GM23338 (cell line): ENCODE measurements at regions not wholly inside any gene's neighbourhood (a gene's known extent, or its start where the extent isn't known, plus 50 kb on each side); places are given as distances from the start of the nearest gene placed in this dataset.

ENCODE experiments used
- ATAC-seq: fragments of 200-7000 bp; cut with Tn5 transposase; 3 replicates; pipeline ENCODE4 v1.9.1; 2020
- DNase-seq: peaks from one replicate; pipeline ENCODE4 v3.0.0-alpha.2; 2015; ENCODE audit warnings: low spot score
- H2AFZ ChIP-seq: fragments of 200-600 bp; sonication (generic); 2 replicates; pipeline ENCODE4 v1.8.0; 2016; ENCODE audit warnings: antibody characterized with exemption, mild to moderate bottlenecking, moderate library complexity
- H3F3A ChIP-seq: fragments of 200-600 bp; sonication (generic); replicated peaks from 2 replicates; pipeline ENCODE4 v1.8.0; 2017; ENCODE audit warnings: antibody characterized with exemption, mixed run types, low read depth
- H3K27ac ChIP-seq: fragments of 200-600 bp; sonication (generic); 2 replicates; pipeline ENCODE4 v1.6.1; 2016; ENCODE audit warnings: low read depth
- H3K27me3 ChIP-seq: fragments of 200-600 bp; sonication (generic); 2 replicates; pipeline ENCODE4 v1.8.0; 2016; ENCODE audit warnings: mild to moderate bottlenecking, mixed run types, moderate library complexity; ENCODE audit not compliant: insufficient read depth
- H3K36me3 ChIP-seq: fragments of 200-600 bp; sonication (generic); 2 replicates; pipeline ENCODE4 v1.8.0; 2016; ENCODE audit warnings: mild to moderate bottlenecking; ENCODE audit not compliant: insufficient read depth
- H3K4me1 ChIP-seq: fragments of 200-600 bp; sonication (generic); 2 replicates; pipeline ENCODE4 v1.8.0; 2016; ENCODE audit warnings: mild to moderate bottlenecking, moderate library complexity; ENCODE audit not compliant: insufficient read depth
- H3K4me2 ChIP-seq: fragments of 200-600 bp; sonication (generic); 2 replicates; pipeline ENCODE4 v1.7.1; 2017; ENCODE audit warnings: mixed run types
- H3K4me3 ChIP-seq: fragments of 200-600 bp; sonication (generic); 2 replicates; pipeline ENCODE4 v1.6.1; 2016; ENCODE audit warnings: mixed run types
- H3K79me2 ChIP-seq: fragments of 200-600 bp; sonication (generic); replicated peaks from 2 replicates; pipeline ENCODE4 v1.8.0; 2017; ENCODE audit warnings: mild to moderate bottlenecking; ENCODE audit not compliant: insufficient read depth
- H3K9me2 ChIP-seq: fragments of 200-600 bp; sonication (generic); 2 replicates; pipeline ENCODE4 v1.8.0; 2017; ENCODE audit not compliant: insufficient read depth
- H4K20me1 ChIP-seq: fragments of 200-600 bp; sonication (generic); replicated peaks from 2 replicates; pipeline ENCODE4 v1.8.0; 2017; ENCODE audit warnings: mild to moderate bottlenecking; ENCODE audit not compliant: insufficient read depth
- H3K27ac Mint-ChIP-seq: 2 replicates; pipeline ENCODE4 v1.8.0; 2020; ENCODE audit warnings: inconsistent platforms, mild to moderate bottlenecking, moderate library complexity, mixed read lengths
- H3K27me3 Mint-ChIP-seq: 3 replicates; pipeline ENCODE4 v1.8.0; 2022; ENCODE audit warnings: low read depth, mild to moderate bottlenecking, moderate library complexity, mixed read lengths, inconsistent platforms; ENCODE audit not compliant: insufficient read depth, poor library complexity
- H3K36me3 Mint-ChIP-seq: 3 replicates; pipeline ENCODE4 v1.8.0; 2021; ENCODE audit warnings: low read depth, mild to moderate bottlenecking, inconsistent platforms, moderate library complexity, mixed read lengths
- H3K4me1 Mint-ChIP-seq: 3 replicates; pipeline ENCODE4 v1.8.0; 2020; ENCODE audit warnings: mild to moderate bottlenecking, inconsistent platforms, mixed read lengths
- H3K4me3 Mint-ChIP-seq: 3 replicates; pipeline ENCODE4 v1.8.0; 2021; ENCODE audit warnings: moderate library complexity, mild to moderate bottlenecking, inconsistent platforms, mixed read lengths
- H3K9me3 Mint-ChIP-seq: 3 replicates; pipeline ENCODE4 v1.8.0; 2020; ENCODE audit warnings: moderate library complexity, mild to moderate bottlenecking, inconsistent platforms, mixed read lengths
- CREB1 ChIP-seq: fragments of 250-450 bp; sonication (Bioruptor Pico); IDR thresholded peaks from 2 replicates; pipeline ENCODE4 v1.5.0; 2020; ENCODE audit warnings: low read depth, mild to moderate bottlenecking, moderate library complexity
- CTCF ChIP-seq, 2 experiments: fragments of 200-600 bp in 1 of 2; sonication (generic) in 1 of 2; conservative IDR thresholded peaks; 2 replicates each; pipeline versions ENCODE4 v1.5.1 to v1.6.1; 2016 to 2017; ENCODE audit warnings: antibody characterized with exemption in 2 of 2, low read depth in 2 of 2, mild to moderate bottlenecking in 2 of 2, moderate library complexity in 1 of 2
- EZH2 ChIP-seq: fragments of 200-600 bp; sonication (generic); IDR thresholded peaks from one replicate; pipeline ENCODE4 v1.8.0; 2017; ENCODE audit warnings: antibody characterized with exemption, mild to moderate bottlenecking, low read depth; ENCODE audit not compliant: unreplicated experiment
- EZH2phosphoT487 ChIP-seq: fragments of 200-600 bp; sonication (generic); IDR thresholded peaks from one replicate; pipeline ENCODE4 v1.8.1; 2018; ENCODE audit warnings: antibody characterized with exemption; ENCODE audit not compliant: unreplicated experiment
- JUNB ChIP-seq: IDR thresholded peaks from one replicate; pipeline ENCODE4 v1.6.1; 2016; ENCODE audit warnings: antibody characterized with exemption; ENCODE audit not compliant: unreplicated experiment
- NANOG ChIP-seq: IDR thresholded peaks from 2 replicates; pipeline ENCODE4 v1.6.1; 2016; ENCODE audit warnings: antibody characterized with exemption, borderline replicate concordance
- POLR2AphosphoS5 ChIP-seq: IDR thresholded peaks from 2 replicates; pipeline ENCODE4 v1.6.1; 2016; ENCODE audit warnings: antibody characterized with exemption, low read depth
- STAT1 ChIP-seq: IDR thresholded peaks from one replicate; pipeline ENCODE4 v1.6.1; 2016; ENCODE audit warnings: antibody characterized with exemption; ENCODE audit not compliant: unreplicated experiment
- ZNF114 ChIP-seq: fragments of 250-450 bp; sonication (Bioruptor Pico); IDR thresholded peaks from 2 replicates; pipeline ENCODE4 v1.5.0; 2020; ENCODE audit warnings: mild to moderate bottlenecking, moderate library complexity
- ZNF331 ChIP-seq: fragments of 250-450 bp; sonication (Bioruptor Pico); IDR thresholded peaks from 2 replicates; pipeline ENCODE4 v1.5.0; 2020; ENCODE audit warnings: low read depth, mild to moderate bottlenecking, moderate library complexity
- TF ChIP-seq, protein P1 (sequence below): IDR thresholded peaks from one replicate; pipeline ENCODE4 v1.6.1; 2018; ENCODE audit warnings: antibody characterized with exemption; ENCODE audit not compliant: unreplicated experiment
- TF ChIP-seq, protein P2 (sequence below): IDR thresholded peaks from 2 replicates; pipeline ENCODE4 v1.6.1; 2016; ENCODE audit warnings: antibody characterized with exemption
- TF ChIP-seq, protein P3 (sequence below): fragments of 250-450 bp; sonication (Bioruptor Pico); IDR thresholded peaks from 2 replicates; pipeline ENCODE4 v1.5.0; 2020; ENCODE audit warnings: mild to moderate bottlenecking, moderate library complexity

DNA sequence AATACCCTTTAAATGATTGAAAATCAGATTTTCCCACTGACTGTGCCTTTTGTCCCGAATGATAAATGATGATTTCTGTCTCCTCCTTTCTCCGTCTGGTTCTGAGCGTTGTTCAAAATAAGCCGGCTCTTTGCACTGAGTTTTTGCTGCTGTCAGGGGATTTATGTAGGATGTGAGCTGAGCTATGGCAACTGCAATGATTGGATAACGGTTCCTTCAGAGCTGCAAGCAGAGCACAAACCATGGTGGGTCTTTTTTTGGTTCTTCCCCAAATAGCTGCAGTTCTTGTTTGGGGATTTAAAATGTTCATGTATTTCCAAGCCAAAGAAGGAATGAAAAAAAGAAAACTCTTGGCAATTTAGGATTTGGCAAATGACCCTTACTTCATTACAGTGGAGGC, 124.5 kb upstream of the CASK start:
- H3K36me3 ChIP-seq = no peaks in the 10 kb centered on the region
- TF ChIP-seq CREB1 (CRISPR knock-in tag) = no peak
- TF ChIP-seq EZH2 = no peak
- TF ChIP-seq ZNF114 (CRISPR knock-in tag) = no peak
- TF ChIP-seq, protein P1, sequence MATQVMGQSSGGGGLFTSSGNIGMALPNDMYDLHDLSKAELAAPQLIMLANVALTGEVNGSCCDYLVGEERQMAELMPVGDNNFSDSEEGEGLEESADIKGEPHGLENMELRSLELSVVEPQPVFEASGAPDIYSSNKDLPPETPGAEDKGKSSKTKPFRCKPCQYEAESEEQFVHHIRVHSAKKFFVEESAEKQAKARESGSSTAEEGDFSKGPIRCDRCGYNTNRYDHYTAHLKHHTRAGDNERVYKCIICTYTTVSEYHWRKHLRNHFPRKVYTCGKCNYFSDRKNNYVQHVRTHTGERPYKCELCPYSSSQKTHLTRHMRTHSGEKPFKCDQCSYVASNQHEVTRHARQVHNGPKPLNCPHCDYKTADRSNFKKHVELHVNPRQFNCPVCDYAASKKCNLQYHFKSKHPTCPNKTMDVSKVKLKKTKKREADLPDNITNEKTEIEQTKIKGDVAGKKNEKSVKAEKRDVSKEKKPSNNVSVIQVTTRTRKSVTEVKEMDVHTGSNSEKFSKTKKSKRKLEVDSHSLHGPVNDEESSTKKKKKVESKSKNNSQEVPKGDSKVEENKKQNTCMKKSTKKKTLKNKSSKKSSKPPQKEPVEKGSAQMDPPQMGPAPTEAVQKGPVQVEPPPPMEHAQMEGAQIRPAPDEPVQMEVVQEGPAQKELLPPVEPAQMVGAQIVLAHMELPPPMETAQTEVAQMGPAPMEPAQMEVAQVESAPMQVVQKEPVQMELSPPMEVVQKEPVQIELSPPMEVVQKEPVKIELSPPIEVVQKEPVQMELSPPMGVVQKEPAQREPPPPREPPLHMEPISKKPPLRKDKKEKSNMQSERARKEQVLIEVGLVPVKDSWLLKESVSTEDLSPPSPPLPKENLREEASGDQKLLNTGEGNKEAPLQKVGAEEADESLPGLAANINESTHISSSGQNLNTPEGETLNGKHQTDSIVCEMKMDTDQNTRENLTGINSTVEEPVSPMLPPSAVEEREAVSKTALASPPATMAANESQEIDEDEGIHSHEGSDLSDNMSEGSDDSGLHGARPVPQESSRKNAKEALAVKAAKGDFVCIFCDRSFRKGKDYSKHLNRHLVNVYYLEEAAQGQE = no peak
- TF ChIP-seq, protein P2, sequence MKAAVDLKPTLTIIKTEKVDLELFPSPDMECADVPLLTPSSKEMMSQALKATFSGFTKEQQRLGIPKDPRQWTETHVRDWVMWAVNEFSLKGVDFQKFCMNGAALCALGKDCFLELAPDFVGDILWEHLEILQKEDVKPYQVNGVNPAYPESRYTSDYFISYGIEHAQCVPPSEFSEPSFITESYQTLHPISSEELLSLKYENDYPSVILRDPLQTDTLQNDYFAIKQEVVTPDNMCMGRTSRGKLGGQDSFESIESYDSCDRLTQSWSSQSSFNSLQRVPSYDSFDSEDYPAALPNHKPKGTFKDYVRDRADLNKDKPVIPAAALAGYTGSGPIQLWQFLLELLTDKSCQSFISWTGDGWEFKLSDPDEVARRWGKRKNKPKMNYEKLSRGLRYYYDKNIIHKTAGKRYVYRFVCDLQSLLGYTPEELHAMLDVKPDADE = no peak
- TF ChIP-seq CTCF (conservative IDR thresholded peaks at IDR 0.05; ENCODE audit: low read depth in 2 of 2) = no peak
- no peak for TF ChIP-seq NANOG
- TF ChIP-seq, protein P3, sequence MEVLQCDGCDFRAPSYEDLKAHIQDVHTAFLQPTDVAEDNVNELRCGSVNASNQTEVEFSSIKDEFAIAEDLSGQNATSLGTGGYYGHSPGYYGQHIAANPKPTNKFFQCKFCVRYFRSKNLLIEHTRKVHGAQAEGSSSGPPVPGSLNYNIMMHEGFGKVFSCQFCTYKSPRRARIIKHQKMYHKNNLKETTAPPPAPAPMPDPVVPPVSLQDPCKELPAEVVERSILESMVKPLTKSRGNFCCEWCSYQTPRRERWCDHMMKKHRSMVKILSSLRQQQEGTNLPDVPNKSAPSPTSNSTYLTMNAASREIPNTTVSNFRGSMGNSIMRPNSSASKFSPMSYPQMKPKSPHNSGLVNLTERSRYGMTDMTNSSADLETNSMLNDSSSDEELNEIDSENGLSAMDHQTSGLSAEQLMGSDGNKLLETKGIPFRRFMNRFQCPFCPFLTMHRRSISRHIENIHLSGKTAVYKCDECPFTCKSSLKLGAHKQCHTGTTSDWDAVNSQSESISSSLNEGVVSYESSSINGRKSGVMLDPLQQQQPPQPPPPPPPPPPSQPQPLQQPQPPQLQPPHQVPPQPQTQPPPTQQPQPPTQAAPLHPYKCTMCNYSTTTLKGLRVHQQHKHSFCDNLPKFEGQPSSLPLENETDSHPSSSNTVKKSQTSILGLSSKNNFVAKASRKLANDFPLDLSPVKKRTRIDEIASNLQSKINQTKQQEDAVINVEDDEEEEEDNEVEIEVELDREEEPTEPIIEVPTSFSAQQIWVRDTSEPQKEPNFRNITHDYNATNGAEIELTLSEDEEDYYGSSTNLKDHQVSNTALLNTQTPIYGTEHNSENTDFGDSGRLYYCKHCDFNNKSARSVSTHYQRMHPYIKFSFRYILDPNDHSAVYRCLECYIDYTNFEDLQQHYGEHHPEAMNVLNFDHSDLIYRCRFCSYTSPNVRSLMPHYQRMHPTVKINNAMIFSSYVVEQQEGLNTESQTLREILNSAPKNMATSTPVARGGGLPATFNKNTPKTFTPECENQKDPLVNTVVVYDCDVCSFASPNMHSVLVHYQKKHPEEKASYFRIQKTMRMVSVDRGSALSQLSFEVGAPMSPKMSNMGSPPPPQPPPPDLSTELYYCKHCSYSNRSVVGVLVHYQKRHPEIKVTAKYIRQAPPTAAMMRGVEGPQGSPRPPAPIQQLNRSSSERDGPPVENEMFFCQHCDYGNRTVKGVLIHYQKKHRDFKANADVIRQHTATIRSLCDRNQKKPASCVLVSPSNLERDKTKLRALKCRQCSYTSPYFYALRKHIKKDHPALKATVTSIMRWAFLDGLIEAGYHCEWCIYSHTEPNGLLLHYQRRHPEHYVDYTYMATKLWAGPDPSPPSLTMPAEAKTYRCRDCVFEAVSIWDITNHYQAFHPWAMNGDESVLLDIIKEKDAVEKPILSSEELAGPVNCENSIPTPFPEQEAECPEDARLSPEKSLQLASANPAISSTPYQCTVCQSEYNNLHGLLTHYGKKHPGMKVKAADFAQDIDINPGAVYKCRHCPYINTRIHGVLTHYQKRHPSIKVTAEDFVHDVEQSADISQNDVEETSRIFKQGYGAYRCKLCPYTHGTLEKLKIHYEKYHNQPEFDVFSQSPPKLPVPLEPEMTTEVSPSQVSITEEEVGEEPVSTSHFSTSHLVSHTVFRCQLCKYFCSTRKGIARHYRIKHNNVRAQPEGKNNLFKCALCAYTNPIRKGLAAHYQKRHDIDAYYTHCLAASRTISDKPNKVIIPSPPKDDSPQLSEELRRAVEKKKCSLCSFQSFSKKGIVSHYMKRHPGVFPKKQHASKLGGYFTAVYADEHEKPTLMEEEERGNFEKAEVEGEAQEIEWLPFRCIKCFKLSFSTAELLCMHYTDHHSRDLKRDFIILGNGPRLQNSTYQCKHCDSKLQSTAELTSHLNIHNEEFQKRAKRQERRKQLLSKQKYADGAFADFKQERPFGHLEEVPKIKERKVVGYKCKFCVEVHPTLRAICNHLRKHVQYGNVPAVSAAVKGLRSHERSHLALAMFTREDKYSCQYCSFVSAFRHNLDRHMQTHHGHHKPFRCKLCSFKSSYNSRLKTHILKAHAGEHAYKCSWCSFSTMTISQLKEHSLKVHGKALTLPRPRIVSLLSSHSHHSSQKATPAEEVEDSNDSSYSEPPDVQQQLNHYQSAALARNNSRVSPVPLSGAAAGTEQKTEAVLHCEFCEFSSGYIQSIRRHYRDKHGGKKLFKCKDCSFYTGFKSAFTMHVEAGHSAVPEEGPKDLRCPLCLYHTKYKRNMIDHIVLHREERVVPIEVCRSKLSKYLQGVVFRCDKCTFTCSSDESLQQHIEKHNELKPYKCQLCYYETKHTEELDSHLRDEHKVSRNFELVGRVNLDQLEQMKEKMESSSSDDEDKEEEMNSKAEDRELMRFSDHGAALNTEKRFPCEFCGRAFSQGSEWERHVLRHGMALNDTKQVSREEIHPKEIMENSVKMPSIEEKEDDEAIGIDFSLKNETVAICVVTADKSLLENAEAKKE (CRISPR knock-in tag) = no peak
- TF ChIP-seq EZH2phosphoT487 = no peak
- no peak for TF ChIP-seq POLR2AphosphoS5
- TF ChIP-seq JUNB = no peak
- TF ChIP-seq STAT1 = no peak
- no peak for TF ChIP-seq ZNF331 (CRISPR knock-in tag)
- no peak overlapping the region for H2AFZ ChIP-seq
- no peak overlapping the region for H3K4me3 Mint-ChIP-seq
- H3K4me1 ChIP-seq = no peaks in the 10 kb centered on the region
- H4K20me1 ChIP-seq = no peaks in the 10 kb centered on the region
- no peaks in the 10 kb centered on the region for H3K79me2 ChIP-seq
- no peaks in the 10 kb centered on the region for H3F3A ChIP-seq
- no peaks in the 10 kb centered on the region for H3K27me3 ChIP-seq
- H3K36me3 Mint-ChIP-seq = no peaks in the 10 kb centered on the region
- H3K4me1 Mint-ChIP-seq = no peaks in the 10 kb centered on the region
- no peaks in the 10 kb centered on the region for H3K9me2 ChIP-seq
- ATAC-seq = no peak
- peaks cover 2% of the 10 kb centered on the region for H3K27me3 Mint-ChIP-seq
- no peaks in the 10 kb centered on the region for H3K9me3 Mint-ChIP-seq
- no peak overlapping the region for H3K4me3 ChIP-seq
- H3K4me2 ChIP-seq = no peak overlapping the region
- no peak overlapping the region for H3K27ac ChIP-seq
- no peak for DNase-seq
- H3K27ac Mint-ChIP-seq = no peak overlapping the region
